HepG2 (cell line): ENCODE measurements at regions not wholly inside any gene's neighbourhood (a gene's known extent, or its start where the extent isn't known, plus 50 kb on each side); places are given as distances from the start of the nearest gene placed in this dataset.

Experiments used
- ATAC-seq: fragments of 200-7000 bp; cut with Tn5 transposase; 3 replicates; pipeline ENCODE4 v1.9.1; 2020; ENCODE audit warnings: mild to moderate bottlenecking, moderate library complexity
- BruUV-seq: library from RNA; stranded (reverse); fragments of 400-500 nt; replicated peaks from 2 replicates; lab custom pipeline; 2021; lab: Mats Ljungman, UMichigan
- CTCF ChIA-PET: fragments of 300-600 bp; formaldehyde crosslinking; extraction: SDS; loops from one replicate; lab custom pipeline; 2021; ENCODE audit warnings: low total read pairs, inconsistent platforms, low intra/inter-chr PET ratio; lab: Yijun Ruan, JAX
- POLR2A ChIA-PET: fragments of 350-600 bp; sonication (Branson Sonifier 250); formaldehyde crosslinking; loops from one replicate; lab custom pipeline; 2020; ENCODE audit warnings: antibody characterized with exemption, inconsistent platforms; lab: Yijun Ruan, JAX
- DNase-seq: peaks from one replicate; pipeline ENCODE4 v3.0.0-alpha.2; 2015; ENCODE audit warnings: low spot score
- FAIRE-seq: peaks from 3 replicates; lab custom pipeline; 2011; peaks lifted over from hg19 to GRCh38; lab: Jason Lieb, UNC
- H2AFZ ChIP-seq: one replicate; pipeline ENCODE4 v1.6.1; 2011; ENCODE audit warnings: low read length, inconsistent platforms
- H3K27ac ChIP-seq: fragments of 300-600 bp; 3 replicates; pipeline ENCODE4 v1.8.0; 2011; ENCODE audit warnings: mixed run types, mild to moderate bottlenecking, mixed read lengths, low read length, inconsistent platforms; ENCODE audit not compliant: insufficient read depth; ENCODE audit errors: extremely low read length
- H3K27me3 ChIP-seq, 2 experiments: fragments of 200-600 bp in 1 of 2; 2 replicates in 1 of 2; 3 replicates in 1 of 2; pipeline versions ENCODE4 v1.6.0 to v1.8.0; 2011; ENCODE audit warnings: low read length in 2 of 2, mild to moderate bottlenecking in 2 of 2, moderate library complexity in 2 of 2, inconsistent platforms in 1 of 2; ENCODE audit not compliant: insufficient read depth in 2 of 2, control insufficient read depth in 1 of 2
- H3K36me3 ChIP-seq, 2 experiments: fragments of 200-600 bp in 1 of 2; replicated peaks in 1 of 2; 2 replicates in 1 of 2; 3 replicates in 1 of 2; pipeline versions ENCODE4 v1.5.1 to v1.8.0; 2011; ENCODE audit warnings: low read length in 2 of 2, inconsistent platforms in 1 of 2; ENCODE audit not compliant: insufficient read depth in 2 of 2, control insufficient read depth in 1 of 2
- H3K4me1 ChIP-seq: 2 replicates; pipeline ENCODE4 v1.5.1; 2012; ENCODE audit warnings: low read length, inconsistent platforms; ENCODE audit not compliant: insufficient read depth
- H3K4me2 ChIP-seq: 2 replicates; pipeline ENCODE4 v1.6.0; 2011; ENCODE audit warnings: low read depth, low read length, inconsistent platforms
- H3K4me3 ChIP-seq, 3 experiments: fragments of 200-600 bp in 1 of 3; sonication (generic), shearing (Covaris generic) in 1 of 3; replicated peaks in 1 of 3; 2 replicates each; pipeline ENCODE4 v1.5.1; 2011 to 2016; ENCODE audit warnings: low read length in 3 of 3, inconsistent platforms in 2 of 3, low read depth in 2 of 3, mild to moderate bottlenecking in 2 of 3, control low read depth in 1 of 3, mixed read lengths in 1 of 3; ENCODE audit not compliant: insufficient read depth in 1 of 3
- H3K79me2 ChIP-seq: one replicate; pipeline ENCODE4 v1.6.1; 2011; ENCODE audit warnings: low read length, inconsistent platforms; ENCODE audit not compliant: insufficient read depth
- H3K9ac ChIP-seq: 2 replicates; pipeline ENCODE4 v1.6.0; 2011; ENCODE audit warnings: mild to moderate bottlenecking, low read depth, low read length, inconsistent platforms; ENCODE audit not compliant: insufficient read depth
- H3K9me3 ChIP-seq: 2 replicates; pipeline ENCODE4 v1.5.1; 2012; ENCODE audit warnings: mild to moderate bottlenecking, low read length
- H4K20me1 ChIP-seq: 2 replicates; pipeline ENCODE4 v1.6.0; 2011; ENCODE audit warnings: inconsistent platforms, mild to moderate bottlenecking, low read length, moderate library complexity; ENCODE audit not compliant: insufficient read depth
- AKAP8 ChIP-seq: sonication (generic); formaldehyde crosslinking; IDR thresholded peaks from 2 replicates; pipeline ENCODE4 v1.5.1; 2020; ENCODE audit warnings: mild to moderate bottlenecking, missing genetic modification reagents
- BRF2 ChIP-seq: sonication (generic); formaldehyde crosslinking; IDR thresholded peaks from 2 replicates; pipeline ENCODE4 v1.8.1; 2022; ENCODE audit warnings: mild to moderate bottlenecking, missing genetic modification reagents
- CBX2 ChIP-seq, 2 experiments: fragments of 200-600 bp in 1 of 2; sonication (generic); formaldehyde crosslinking in 1 of 2; IDR thresholded peaks; 2 replicates each; pipeline versions ENCODE4 v1.7.0 to v1.8.1; 2018 to 2022; ENCODE audit warnings: low read depth in 2 of 2, low read length in 1 of 2, mild to moderate bottlenecking in 1 of 2, missing genetic modification reagents in 1 of 2
- HIVEP1 ChIP-seq: sonication (generic); formaldehyde crosslinking; IDR thresholded peaks from 2 replicates; pipeline ENCODE4 v1.4.0; 2020; ENCODE audit warnings: mild to moderate bottlenecking, missing genetic modification reagents
- HMG20B ChIP-seq: conservative IDR thresholded peaks from 2 replicates; pipeline ENCODE4 v1.6.1; 2016; ENCODE audit warnings: missing genetic modification reagents, missing compliant biosample characterization
- HOXA7 ChIP-seq: sonication (generic); formaldehyde crosslinking; IDR thresholded peaks from 2 replicates; pipeline ENCODE4 v1.8.1; 2022; ENCODE audit warnings: mild to moderate bottlenecking, missing genetic modification reagents, moderate library complexity
- NFAT5 ChIP-seq: sonication (generic); formaldehyde crosslinking; IDR thresholded peaks from 2 replicates; pipeline ENCODE4 v1.4.0; 2020; ENCODE audit warnings: missing genetic modification reagents
- NONO ChIP-seq, 2 experiments: fragments of 450-650 bp in 1 of 2; sonication (generic) in 1 of 2; formaldehyde crosslinking in 1 of 2; IDR thresholded peaks in 1 of 2; conservative IDR thresholded peaks in 1 of 2; 2 replicates each; pipeline versions ENCODE4 v1.6.1 to v1.8.0; 2017 to 2022; ENCODE audit warnings: mild to moderate bottlenecking in 1 of 2, missing genetic modification reagents in 1 of 2, moderate library complexity in 1 of 2
- POGZ ChIP-seq: sonication (generic); formaldehyde crosslinking; IDR thresholded peaks from 2 replicates; pipeline ENCODE4 v1.4.0; 2020; ENCODE audit warnings: mild to moderate bottlenecking, missing genetic modification reagents
- POLR2AphosphoS2 ChIP-seq: IDR thresholded peaks from 2 replicates; pipeline ENCODE4 v1.6.1; 2011; ENCODE audit warnings: low read depth, low read length, improper control_type of control experiment
- SMC3 ChIP-seq: IDR thresholded peaks from 2 replicates; pipeline ENCODE4 v1.6.1; 2011; ENCODE audit warnings: low read length, improper control_type of control experiment
- STAG1 ChIP-seq: sonication (generic); formaldehyde crosslinking; IDR thresholded peaks from 2 replicates; pipeline ENCODE4 v1.4.0; 2020; ENCODE audit warnings: missing genetic modification reagents
- ZNF570 ChIP-seq: sonication (generic); formaldehyde crosslinking; IDR thresholded peaks from 2 replicates; pipeline ENCODE4 v1.4.0; 2020; ENCODE audit warnings: mild to moderate bottlenecking, missing genetic modification reagents, borderline replicate concordance
- WGBS: methylation state at CpG from one replicate; pipeline ENCODE4 v1.1.6; 2017; ENCODE audit warnings: low lambda C conversion rate; 5-methylcytosine and 5-hydroxymethylcytosine counted together
- in situ Hi-C: cut with HindIII; loops from 2 replicates; pipeline ENCODE4 v1.10.0; 2017; ENCODE audit warnings: low pct_unique_long_range_greater_than_20kb; ENCODE audit not compliant: extremely low pct_ligation_motif_present
- intact Hi-C: fragments of 100-400 bp; cut with micrococcal nuclease; formaldehyde crosslinking; loops from one replicate; pipeline ENCODE4 v1.10.0; 2022; ENCODE audit not compliant: unreplicated experiment

- H3K4me1 ChIP-seq, result peaks cover 7% of the 10 kb centered on the region; the same call in 1 of the 2 replicates
- in situ Hi-C loops (loop anchor here (25.0 kb wide), 1 partner anchor 244 kb away; no protein-coding TSS in a partner anchor), intact Hi-C loops (no loop called here)
- H3K4me3 ChIP-seq, result no peak overlapping the region
- FAIRE-seq, result no peak
- no peak for ATAC-seq
- H3K9ac ChIP-seq, result no peak overlapping the region
- CTCF ChIA-PET, result no interaction called here
- no peak overlapping the region for H3K4me2 ChIP-seq
- H3K36me3 ChIP-seq, result no peaks in the 10 kb centered on the region
- TF ChIP-seq AKAP8 (CRISPR knock-in tag) (no peak), HIVEP1 (no peak), CBX2 (IDR thresholded peaks at IDR 0.05; ENCODE audit: low read depth, low read length) (no peak), CBX2 (CRISPR knock-in tag; IDR thresholded peaks at IDR 0.05; ENCODE audit: low read depth) (no peak), ZNF570 (CRISPR knock-in tag) (no peak), POGZ (no peak)
- no peaks in the 10 kb centered on the region for H3K9me3 ChIP-seq
- DNase-seq, result no peak
- H3K79me2 ChIP-seq, result no peaks in the 10 kb centered on the region
- no peaks in the 10 kb centered on the region for H3K27me3 ChIP-seq
- H2AFZ ChIP-seq, result no peak overlapping the region
- H3K27ac ChIP-seq, result no peak overlapping the region
- no peaks in the 10 kb centered on the region for H4K20me1 ChIP-seq
- POLR2A ChIA-PET, result no interaction called here
- no TSS peak for BruUV-seq
- WGBS, result 0% methylated on average over 2 of the region's 2 CpGs
Measured at GRCh38 chr10:54993148-54993547, 192.1 kb upstream of the PCDH15 start.

DNA sequence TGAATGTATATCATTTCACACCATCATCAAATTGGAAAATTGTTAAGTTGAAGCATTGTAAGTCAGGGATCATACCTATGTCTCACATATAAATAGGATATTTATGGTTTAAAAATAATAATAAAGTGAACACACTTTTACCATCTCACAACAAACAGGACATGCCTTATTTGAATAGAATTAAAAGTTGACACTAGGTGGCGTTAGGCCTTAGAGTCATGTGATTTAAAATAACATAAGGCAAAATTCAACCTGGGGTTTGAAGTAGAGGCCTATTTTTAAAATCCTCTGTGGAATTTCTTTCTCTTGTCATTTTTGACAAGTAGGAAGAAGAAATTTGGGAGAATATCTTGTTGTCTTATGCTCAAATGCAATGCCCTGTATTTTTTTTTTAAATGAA is 184.7 kb upstream of the PCDH15 start:
- peaks cover 7% of the 10 kb centered on the region; the same call in 1 of the 2 replicates for H3K4me1 ChIP-seq
- H3K9ac ChIP-seq, result no peak overlapping the region
- WGBS, result 0% methylated on average over 1 of the region's 1 CpG
- H3K27ac ChIP-seq, result no peak overlapping the region
- CTCF ChIA-PET, result interaction anchor here (0.9 to 2.5 kb wide), 2 partner anchors 106 to 277 kb away, joined by 4 to 20 read pairs; no protein-coding TSS in a partner anchor
- intact Hi-C loops, result loop anchor here (1.0 kb wide), 1 partner anchor 279 kb away; no protein-coding TSS in a partner anchor
- H4K20me1 ChIP-seq, result no peaks in the 10 kb centered on the region
- ATAC-seq (peak; percentile 56; the same call in 1 of the 3 replicates), DNase-seq (peak; percentile 37), FAIRE-seq (no peak)
- H3K36me3 ChIP-seq, result no peaks in the 10 kb centered on the region
- H2AFZ ChIP-seq, result no peak overlapping the region
- in situ Hi-C loops, result loop anchor here (25.0 kb wide), 1 partner anchor 252 kb away; no protein-coding TSS in a partner anchor
- no TSS peak for BruUV-seq
- H3K9me3 ChIP-seq, result no peaks in the 10 kb centered on the region
- no peaks in the 10 kb centered on the region for H3K79me2 ChIP-seq
- POLR2A ChIA-PET, result no interaction called here
- H3K4me3 ChIP-seq, result no peak overlapping the region
- no peaks in the 10 kb centered on the region for H3K27me3 ChIP-seq
- H3K4me2 ChIP-seq, result no peak overlapping the region
- TF ChIP-seq HMG20B, result no peak
- no peak for TF ChIP-seq POLR2AphosphoS2
- no peak for TF ChIP-seq BRF2 (CRISPR knock-in tag)
- TF ChIP-seq NFAT5 (CRISPR knock-in tag), result no peak
- no peak for TF ChIP-seq HOXA7 (CRISPR knock-in tag)
- no peak for TF ChIP-seq NONO (IDR thresholded peaks at IDR 0.05)
- TF ChIP-seq NONO (CRISPR knock-in tag; conservative IDR thresholded peaks at IDR 0.05), result no peak
- peak; percentile 48 for TF ChIP-seq SMC3
- TF ChIP-seq STAG1 (CRISPR knock-in tag), result 0 out of 2 replicates have a peak, but pooled peaks have one; percentile 16
